ENCODE measurements at regions not wholly inside any gene's neighbourhood (a gene's known extent, or its start where the extent isn't known, plus 50 kb on each side); places are given as distances from the start of the nearest gene placed in this dataset.

- DNase-seq (ENCODE audit: extremely low read depth in 1 of 2, low read depth in 1 of 2) = no peak
Observed at GRCh38 chr10:10956681-10957542, 60.8 kb upstream of the CELF2 start.

GRCh38 chr10:10958041-10958440, 59.6 kb upstream of the CELF2 start:
- no peak for DNase-seq (ENCODE audit: extremely low read depth in 1 of 2, low read depth in 1 of 2)

GRCh38 chr10:10959666-10960065, 58.0 kb upstream of the CELF2 start:
- no peak for DNase-seq (ENCODE audit: extremely low read depth in 1 of 2, low read depth in 1 of 2)

- no peak for DNase-seq (ENCODE audit: extremely low read depth in 1 of 2, low read depth in 1 of 2)
Observed at GRCh38 chr10:10960534-10960933, 57.1 kb upstream of the CELF2 start.

GRCh38 chr10:10961072-10961471, 56.6 kb upstream of the CELF2 start:
- no peak for DNase-seq (ENCODE audit: extremely low read depth in 1 of 2, low read depth in 1 of 2)

- DNase-seq (ENCODE audit: extremely low read depth in 1 of 2, low read depth in 1 of 2) = no peak
Observed at GRCh38 chr10:10967029-10967428, 50.6 kb upstream of the CELF2 start.

GRCh38 chr10:10967581-10968256, 50.0 kb upstream of the CELF2 start:
- no peak for DNase-seq (ENCODE audit: extremely low read depth in 1 of 2, low read depth in 1 of 2)
